ENCODE measurements at regions not wholly inside any gene's neighbourhood (a gene's known extent, or its start where the extent isn't known, plus 50 kb on each side); places are given as distances from the start of the nearest gene placed in this dataset.

- WGBS (ENCODE audit: extremely low coverage, insufficient read length, low lambda C conversion rate) = no CpG with 5 or more reads among the region's 10 CpGs
- Histone ChIP-seq H3K56ac (ENCODE audit: insufficient read length, low read depth, low read length) (no peak overlapping the region), H3K23me2 (ENCODE audit: insufficient read length, low read depth, low read length, poor library complexity, severe bottlenecking) (no peaks in the 10 kb centered on the region), H3T11ph (ENCODE audit: low read length) (no peak overlapping the region), H4K20me1 (ENCODE audit: control insufficient read depth, insufficient read depth, insufficient read length) (no peaks in the 10 kb centered on the region), H3K79me2 (ENCODE audit: insufficient read depth, low read length) (no peaks in the 10 kb centered on the region), H2AFZ (ENCODE audit: low read length) (no peak overlapping the region), H3K4me1 (ENCODE audit: insufficient read depth, low read length) (no peaks in the 10 kb centered on the region), H3K14ac (ENCODE audit: insufficient read depth, low read length) (no peak overlapping the region), H3K23ac (ENCODE audit: insufficient read length, low read depth, low read length) (no peak overlapping the region), H3K79me1 (ENCODE audit: insufficient read depth, low read depth, low read length, poor library complexity, severe bottlenecking) (no peaks in the 10 kb centered on the region), H2BK120ac (ENCODE audit: low read depth, low read length, poor library complexity, severe bottlenecking) (no peak overlapping the region), H3K9me3 (ENCODE audit: control insufficient read depth, low read depth, low read length) (no peaks in the 10 kb centered on the region), H3K27ac (ENCODE audit: insufficient read length, low read depth, low read length) (no peak overlapping the region), H2BK5ac (ENCODE audit: insufficient read length, low read length) (no peak overlapping the region), H4K8ac (replicated peaks; ENCODE audit: insufficient read length, low read depth, low read length) (no peak overlapping the region), H2BK20ac (ENCODE audit: low read depth, low read length, poor library complexity, severe bottlenecking) (no peak overlapping the region), H3K4me2 (ENCODE audit: insufficient read depth, insufficient read length, low read length) (no peak overlapping the region), H3K18ac (ENCODE audit: insufficient read length, low read depth, low read length) (no peak overlapping the region), H3K9ac (ENCODE audit: extremely low read depth, insufficient read length, low read length) (no peak overlapping the region), H3K27me3 (ENCODE audit: insufficient read depth, low read length) (no peaks in the 10 kb centered on the region), H2AK5ac (ENCODE audit: insufficient read length, low read length) (no peak overlapping the region), H3K4ac (ENCODE audit: low read depth, low read length) (no peak overlapping the region), H2BK15ac (ENCODE audit: low read depth, low read length) (no peak overlapping the region), H4K5ac (ENCODE audit: insufficient read length, low read depth, low read length) (no peak overlapping the region), H4K91ac (ENCODE audit: insufficient read length, low read depth, low read length) (no peak overlapping the region), H2BK12ac (ENCODE audit: insufficient read length, low read depth, low read length) (no peak overlapping the region)
- DNase-seq = no peak
- H3K27ac Mint-ChIP-seq = no peak overlapping the region
- no peak overlapping the region for H3K4me3 Mint-ChIP-seq
- H3K4me1 Mint-ChIP-seq = peaks cover 2 to 4% of the 10 kb centered on the region in 2 experiments
- peaks cover 11 to 17% of the 10 kb centered on the region in 2 experiments for H3K9me3 Mint-ChIP-seq
- H3K27me3 Mint-ChIP-seq (ENCODE audit: low read depth) = peaks cover 8% of the 10 kb centered on the region
- no peak for TF ChIP-seq CTCF (conservative IDR thresholded peaks at IDR 0.05)
- peaks cover 0 to 8% (median 5%) of the 10 kb centered on the region in 3 experiments; a peak in 5 of 7 replicates for H3K36me3 Mint-ChIP-seq (ENCODE audit: insufficient read depth in 1 of 3, low read depth in 3 of 3)
These were observed 970.4 kb upstream of the TMEM132C start for GRCh38 chr12:127296591-127296990.

Measured in H9 (cell line).